PC-3 (cell line): ENCODE measurements at regions not wholly inside any gene's neighbourhood (a gene's known extent, or its start where the extent isn't known, plus 50 kb on each side); places are given as distances from the start of the nearest gene placed in this dataset.

Experiments used
- CTCF ChIP-seq: fragments of 300-600 bp; sonication (generic); conservative IDR thresholded peaks from 2 replicates; pipeline ENCODE4 v1.5.1; 2017; ENCODE audit warnings: antibody characterized with exemption, low read depth, mild to moderate bottlenecking, low read length
- EZH2 ChIP-seq: fragments of 300-600 bp; sonication (generic); IDR thresholded peaks from one replicate; pipeline ENCODE4 v1.6.1; 2017; ENCODE audit warnings: antibody characterized with exemption, mild to moderate bottlenecking, low read length; ENCODE audit not compliant: unreplicated experiment

- no peak for TF ChIP-seq CTCF
- no peak for TF ChIP-seq EZH2
These were observed 212.8 kb downstream of the GPAT3 start for GRCh38 chr4:83748711-83749110.
